ENCODE measurements at regions not wholly inside any gene's neighbourhood (a gene's known extent, or its start where the extent isn't known, plus 50 kb on each side); places are given as distances from the start of the nearest gene placed in this dataset.

DNA sequence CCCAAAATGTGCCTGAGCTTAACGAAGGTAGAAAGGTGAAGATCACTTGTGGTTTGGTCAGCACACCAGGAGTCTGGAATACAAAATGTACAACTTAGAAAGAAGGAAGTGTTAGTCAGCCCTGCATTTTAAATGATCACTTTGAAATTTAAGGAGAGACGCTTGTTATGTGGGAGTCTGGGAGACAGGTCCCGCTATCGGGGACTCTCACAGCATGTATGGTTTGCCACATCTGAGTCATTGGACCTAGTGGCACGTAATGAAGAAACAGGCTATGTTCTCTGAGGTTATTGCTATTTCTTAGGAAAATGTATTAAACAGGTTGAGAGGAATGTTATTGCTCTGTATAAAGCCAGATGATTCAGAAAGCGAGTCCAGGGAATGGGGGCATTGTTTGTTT is 2362.5 kb upstream of the WWC1 start:
- TF ChIP-seq CTCF (IDR thresholded peaks at IDR 0.05; ENCODE audit: insufficient read depth, low read length, poor library complexity, severe bottlenecking) (no peak), EZH2phosphoT487 (conservative IDR thresholded peaks at IDR 0.05; ENCODE audit: low read length) (no peak)

All from SU-DHL-6 (cell line).